Coronary artery (tissue), 2 donors: ENCODE measurements at regions not wholly inside any gene's neighbourhood (a gene's known extent, or its start where the extent isn't known, plus 50 kb on each side); places are given as distances from the start of the nearest gene placed in this dataset.

Source experiments
- DNase-seq: peaks from one replicate; pipeline ENCODE4 v3.0.0-alpha.2; 2017; ENCODE audit warnings: low spot score
- H3K27ac ChIP-seq, 2 donors: fragments of 200-600 bp; sonication (generic); one replicate each; pipeline ENCODE4 v1.5.1; 2016 to 2019
- H3K4me3 ChIP-seq: fragments of 200-600 bp; sonication (generic); 2 replicates; pipeline ENCODE4 v1.5.1; 2016; ENCODE audit warnings: mild to moderate bottlenecking, moderate library complexity
- CTCF ChIP-seq: fragments of 200-600 bp; sonication (generic); IDR thresholded peaks from one replicate; pipeline ENCODE4 v1.5.1; 2019; ENCODE audit warnings: antibody characterized with exemption

GRCh38 chr12:19937161-19937560, 431.2 kb upstream of the PDE3A start:
- Histone ChIP-seq H3K4me3 (no peak overlapping the region), H3K27ac (no peak overlapping the region)
- no peak for TF ChIP-seq CTCF
- no peak for DNase-seq

DNA sequence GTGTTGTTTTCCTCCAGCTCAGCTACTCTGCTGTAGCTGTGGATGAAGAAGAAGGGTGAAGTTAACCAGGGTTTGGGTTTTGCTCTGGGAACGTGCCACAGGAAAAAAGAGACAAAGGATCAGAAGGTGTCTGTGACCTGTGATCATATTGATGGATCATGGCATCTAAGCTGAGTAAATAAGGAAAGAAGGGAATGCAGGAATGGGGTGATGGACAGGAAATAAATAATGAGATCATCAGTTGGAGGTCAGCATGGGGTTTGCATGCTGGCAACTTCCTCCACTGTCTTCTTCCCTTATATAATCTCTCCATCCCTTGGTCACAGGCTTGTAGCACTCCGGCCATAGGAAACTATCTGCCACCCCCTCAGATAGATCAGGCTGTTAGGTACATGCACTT, 430.3 kb upstream of the PDE3A start:
- H3K27ac ChIP-seq = no peak overlapping the region
- TF ChIP-seq CTCF = no peak
- DNase-seq = no peak
- no peak overlapping the region for H3K4me3 ChIP-seq

DNA sequence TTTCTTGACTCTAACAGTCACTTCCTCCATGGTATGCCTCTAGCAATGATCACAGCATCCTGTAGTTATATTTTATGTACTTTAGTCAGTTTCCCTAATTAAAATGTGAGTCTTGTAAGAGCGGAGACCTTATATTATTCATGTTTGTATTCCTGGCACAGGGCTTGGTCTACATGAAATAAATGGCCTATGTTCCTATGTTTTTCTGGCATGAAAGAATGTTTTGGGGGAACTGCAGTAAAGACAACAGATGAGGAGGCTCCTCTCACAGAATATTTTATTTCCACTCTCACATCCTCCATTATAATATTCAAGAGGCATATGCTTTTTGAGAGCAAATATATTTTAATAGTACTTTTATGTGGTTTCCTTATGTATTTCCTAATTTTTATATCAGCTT, 429.8 kb upstream of the PDE3A start:
- DNase-seq = no peak
- no peak overlapping the region for H3K4me3 ChIP-seq
- no peak overlapping the region for H3K27ac ChIP-seq
- TF ChIP-seq CTCF = no peak

DNA sequence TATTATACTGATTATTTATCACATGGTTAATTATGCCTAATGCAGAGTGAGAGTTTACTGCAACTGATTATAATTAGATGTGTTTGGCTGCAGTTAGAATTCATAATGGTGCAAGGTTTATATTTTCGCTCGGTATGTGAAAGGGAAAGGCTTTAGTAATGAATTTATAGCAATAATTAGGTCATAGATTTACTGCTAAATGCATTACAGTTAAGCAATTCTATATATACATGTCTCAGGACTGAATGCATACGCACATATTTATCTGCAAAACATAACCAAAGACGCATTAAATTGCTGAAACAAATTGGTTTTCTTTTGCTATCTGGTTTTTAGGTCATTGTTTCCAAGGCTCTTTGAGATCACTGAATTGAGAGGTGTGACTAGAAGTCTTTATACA, 428.1 kb upstream of the PDE3A start:
- H3K4me3 ChIP-seq = no peak overlapping the region
- no peak for DNase-seq
- TF ChIP-seq CTCF = no peak
- no peak overlapping the region for H3K27ac ChIP-seq

GRCh38 chr12:19941096-19941495, 427.2 kb upstream of the PDE3A start:
- no peak for TF ChIP-seq CTCF
- DNase-seq = no peak
- H3K27ac ChIP-seq = no peak overlapping the region
- no peak overlapping the region for H3K4me3 ChIP-seq

GRCh38 chr12:19945559-19946435, 422.5 kb upstream of the PDE3A start:
- peak overlapping the region; percentile 51 for H3K4me3 ChIP-seq
- peak overlapping the region; percentile 60 to 70 for H3K27ac ChIP-seq
- TF ChIP-seq CTCF = no peak
- no peak for DNase-seq

DNA sequence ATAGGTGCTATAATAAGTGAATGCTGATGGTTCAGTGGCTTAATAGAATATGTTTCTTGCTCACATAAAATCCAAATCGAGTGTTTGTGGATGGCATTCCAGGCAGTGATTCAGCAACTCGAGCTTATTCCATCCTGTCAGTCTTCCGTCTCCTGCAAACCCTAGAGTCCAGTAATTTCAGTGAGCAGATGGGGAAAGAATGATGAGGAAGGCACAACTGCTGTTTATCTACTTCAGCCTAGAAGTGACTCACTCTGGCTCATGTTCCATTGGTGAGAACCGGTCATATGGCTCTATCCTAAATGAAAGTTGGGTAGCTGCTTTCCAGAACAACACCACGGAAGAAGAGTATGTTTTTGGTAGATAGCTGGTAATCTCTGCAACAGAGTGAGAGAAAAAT, 421.8 kb upstream of the PDE3A start:
- H3K4me3 ChIP-seq = peak overlapping the region; percentile 51
- DNase-seq = no peak
- peak overlapping the region; percentile 60 to 70 for H3K27ac ChIP-seq
- TF ChIP-seq CTCF = no peak
